Breast epithelium (tissue), 3 donors: ENCODE measurements at regions not wholly inside any gene's neighbourhood (a gene's known extent, or its start where the extent isn't known, plus 50 kb on each side); places are given as distances from the start of the nearest gene placed in this dataset.

Source experiments
- POLR2A ChIP-seq: fragments of 450-650 bp; IDR thresholded peaks from one replicate; pipeline ENCODE4 v1.6.1; 2016; ENCODE audit warnings: antibody characterized with exemption, mild to moderate bottlenecking, moderate library complexity
- TF ChIP-seq, protein P1 (sequence below), 3 donors: fragments of 450-650 bp; IDR thresholded peaks; one replicate each; pipeline ENCODE4 v1.5.1; 2016 to 2017; ENCODE audit warnings: antibody characterized with exemption in 3 of 3, mild to moderate bottlenecking in 3 of 3, moderate library complexity in 3 of 3

DNA sequence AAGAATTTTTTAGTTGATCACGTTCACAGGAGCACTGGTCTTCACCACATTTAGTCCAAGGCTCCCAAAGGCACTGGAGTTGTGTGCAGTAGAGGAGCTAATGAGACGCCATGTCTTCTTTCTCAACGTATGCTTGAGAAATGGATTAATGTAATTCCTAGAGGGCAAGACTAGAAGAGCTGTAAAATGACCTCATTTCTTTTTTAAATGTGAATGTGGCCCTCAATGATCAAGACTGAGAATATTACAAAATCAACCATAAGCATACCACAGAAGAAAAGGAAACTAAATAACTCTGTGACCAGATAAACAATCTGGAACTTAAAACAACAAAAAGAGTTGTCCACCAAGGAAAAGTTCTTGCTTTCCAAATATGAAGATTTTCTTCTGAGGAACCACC is 112.1 kb upstream of the THBS1 start:
- TF ChIP-seq, protein P1, sequence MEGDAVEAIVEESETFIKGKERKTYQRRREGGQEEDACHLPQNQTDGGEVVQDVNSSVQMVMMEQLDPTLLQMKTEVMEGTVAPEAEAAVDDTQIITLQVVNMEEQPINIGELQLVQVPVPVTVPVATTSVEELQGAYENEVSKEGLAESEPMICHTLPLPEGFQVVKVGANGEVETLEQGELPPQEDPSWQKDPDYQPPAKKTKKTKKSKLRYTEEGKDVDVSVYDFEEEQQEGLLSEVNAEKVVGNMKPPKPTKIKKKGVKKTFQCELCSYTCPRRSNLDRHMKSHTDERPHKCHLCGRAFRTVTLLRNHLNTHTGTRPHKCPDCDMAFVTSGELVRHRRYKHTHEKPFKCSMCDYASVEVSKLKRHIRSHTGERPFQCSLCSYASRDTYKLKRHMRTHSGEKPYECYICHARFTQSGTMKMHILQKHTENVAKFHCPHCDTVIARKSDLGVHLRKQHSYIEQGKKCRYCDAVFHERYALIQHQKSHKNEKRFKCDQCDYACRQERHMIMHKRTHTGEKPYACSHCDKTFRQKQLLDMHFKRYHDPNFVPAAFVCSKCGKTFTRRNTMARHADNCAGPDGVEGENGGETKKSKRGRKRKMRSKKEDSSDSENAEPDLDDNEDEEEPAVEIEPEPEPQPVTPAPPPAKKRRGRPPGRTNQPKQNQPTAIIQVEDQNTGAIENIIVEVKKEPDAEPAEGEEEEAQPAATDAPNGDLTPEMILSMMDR (IDR thresholded peaks at IDR 0.05), result no peak
- no peak for TF ChIP-seq POLR2A
